Hepatocyte (in vitro differentiated cells): ENCODE measurements at regions not wholly inside any gene's neighbourhood (a gene's known extent, or its start where the extent isn't known, plus 50 kb on each side); places are given as distances from the start of the nearest gene placed in this dataset.

ENCODE experiments used
- DNase-seq: peaks from one replicate; pipeline ENCODE4 v3.0.0-alpha.2; 2016; ENCODE audit warnings: low spot score
- H2AFZ ChIP-seq: fragments of 200-600 bp; sonication (generic); 2 replicates; pipeline ENCODE4 v1.6.0; 2016; ENCODE audit warnings: antibody characterized with exemption, mild to moderate bottlenecking
- H3K27ac ChIP-seq: fragments of 200-600 bp; sonication (generic); 2 replicates; pipeline ENCODE4 v1.5.1; 2016; ENCODE audit warnings: mild to moderate bottlenecking
- H3K27me3 ChIP-seq: fragments of 200-600 bp; sonication (generic); 2 replicates; pipeline ENCODE4 v1.6.1; 2016
- H3K36me3 ChIP-seq: fragments of 200-600 bp; sonication (generic); replicated peaks from 2 replicates; pipeline ENCODE4 v1.5.1; 2016; ENCODE audit warnings: low read depth; ENCODE audit not compliant: insufficient read depth
- H3K4me1 ChIP-seq: fragments of 200-600 bp; sonication (generic); 2 replicates; pipeline ENCODE4 v1.5.1; 2016; ENCODE audit warnings: mild to moderate bottlenecking, moderate library complexity; ENCODE audit not compliant: insufficient read depth
- H3K4me2 ChIP-seq: fragments of 200-600 bp; sonication (generic); 2 replicates; pipeline ENCODE4 v1.6.0; 2016
- H3K4me3 ChIP-seq: fragments of 200-600 bp; sonication (generic); 2 replicates; pipeline ENCODE4 v1.5.1; 2016; ENCODE audit warnings: mild to moderate bottlenecking
- H3K79me2 ChIP-seq: fragments of 200-600 bp; sonication (generic); 2 replicates; pipeline ENCODE4 v1.6.0; 2017; ENCODE audit warnings: mild to moderate bottlenecking
- H3K9me2 ChIP-seq: fragments of 200-600 bp; sonication (generic); replicated peaks from 2 replicates; pipeline ENCODE4 v1.6.0; 2017; ENCODE audit warnings: mild to moderate bottlenecking; ENCODE audit not compliant: insufficient read depth
- H3K9me3 ChIP-seq: fragments of 200-600 bp; sonication (generic); 2 replicates; pipeline ENCODE4 v1.5.1; 2016; ENCODE audit warnings: low read depth, mild to moderate bottlenecking
- H4K20me1 ChIP-seq: fragments of 200-600 bp; sonication (generic); 2 replicates; pipeline ENCODE4 v1.6.0; 2016; ENCODE audit warnings: mild to moderate bottlenecking; ENCODE audit not compliant: insufficient read depth, poor library complexity, severe bottlenecking
- EZH2 ChIP-seq: fragments of 200-600 bp; sonication (generic); IDR thresholded peaks from 2 replicates; pipeline ENCODE4 v1.6.1; 2016; ENCODE audit warnings: antibody characterized with exemption, mild to moderate bottlenecking, borderline replicate concordance
- EZH2phosphoT487 ChIP-seq: fragments of 200-600 bp; sonication (generic); IDR thresholded peaks from one replicate; pipeline ENCODE4 v1.6.1; 2018; ENCODE audit warnings: antibody characterized with exemption, mild to moderate bottlenecking, low read depth, moderate library complexity; ENCODE audit not compliant: unreplicated experiment, severe bottlenecking
- WGBS: methylation state at CpG from one replicate; pipeline ENCODE4 v1.1.6; 2016; ENCODE audit warnings: low lambda C conversion rate; ENCODE audit errors: missing lambda C conversion rate; 5-methylcytosine and 5-hydroxymethylcytosine counted together
- TF ChIP-seq, protein P1 (sequence below): fragments of 200-600 bp; sonication (generic); IDR thresholded peaks from 2 replicates; pipeline ENCODE4 v1.5.1; 2016; ENCODE audit warnings: antibody characterized with exemption, mild to moderate bottlenecking; ENCODE audit not compliant: poor library complexity

- Histone ChIP-seq H3K9me3 (no peaks in the 10 kb centered on the region), H3K9me2 (no peaks in the 10 kb centered on the region), H2AFZ (no peak overlapping the region), H3K27me3 (no peaks in the 10 kb centered on the region), H3K27ac (no peak overlapping the region), H3K36me3 (no peaks in the 10 kb centered on the region), H3K4me1 (no peaks in the 10 kb centered on the region), H3K79me2 (no peaks in the 10 kb centered on the region), H3K4me2 (no peak overlapping the region), H4K20me1 (no peaks in the 10 kb centered on the region), H3K4me3 (no peak overlapping the region)
- no peak for DNase-seq
- WGBS = 80% methylated on average over 2 of the region's 2 CpGs
- TF ChIP-seq EZH2phosphoT487 (no peak), EZH2 (no peak)
- TF ChIP-seq, protein P1, sequence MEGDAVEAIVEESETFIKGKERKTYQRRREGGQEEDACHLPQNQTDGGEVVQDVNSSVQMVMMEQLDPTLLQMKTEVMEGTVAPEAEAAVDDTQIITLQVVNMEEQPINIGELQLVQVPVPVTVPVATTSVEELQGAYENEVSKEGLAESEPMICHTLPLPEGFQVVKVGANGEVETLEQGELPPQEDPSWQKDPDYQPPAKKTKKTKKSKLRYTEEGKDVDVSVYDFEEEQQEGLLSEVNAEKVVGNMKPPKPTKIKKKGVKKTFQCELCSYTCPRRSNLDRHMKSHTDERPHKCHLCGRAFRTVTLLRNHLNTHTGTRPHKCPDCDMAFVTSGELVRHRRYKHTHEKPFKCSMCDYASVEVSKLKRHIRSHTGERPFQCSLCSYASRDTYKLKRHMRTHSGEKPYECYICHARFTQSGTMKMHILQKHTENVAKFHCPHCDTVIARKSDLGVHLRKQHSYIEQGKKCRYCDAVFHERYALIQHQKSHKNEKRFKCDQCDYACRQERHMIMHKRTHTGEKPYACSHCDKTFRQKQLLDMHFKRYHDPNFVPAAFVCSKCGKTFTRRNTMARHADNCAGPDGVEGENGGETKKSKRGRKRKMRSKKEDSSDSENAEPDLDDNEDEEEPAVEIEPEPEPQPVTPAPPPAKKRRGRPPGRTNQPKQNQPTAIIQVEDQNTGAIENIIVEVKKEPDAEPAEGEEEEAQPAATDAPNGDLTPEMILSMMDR = no peak
Observed at GRCh38 chr6:50277774-50278173, 228.0 kb upstream of the DEFB112 start.

GRCh38 chr6:50278663-50279062, 228.9 kb upstream of the DEFB112 start:
- H3K4me3 ChIP-seq = no peak overlapping the region
- no peak for TF ChIP-seq EZH2phosphoT487
- H3K4me1 ChIP-seq = no peaks in the 10 kb centered on the region
- H3K27ac ChIP-seq = no peak overlapping the region
- H3K9me3 ChIP-seq = no peaks in the 10 kb centered on the region
- DNase-seq = no peak
- no peak overlapping the region for H3K4me2 ChIP-seq
- H3K79me2 ChIP-seq = no peaks in the 10 kb centered on the region
- H3K9me2 ChIP-seq = no peaks in the 10 kb centered on the region
- no peaks in the 10 kb centered on the region for H3K36me3 ChIP-seq
- 28% methylated on average over 2 of the region's 2 CpGs for WGBS
- H4K20me1 ChIP-seq = no peaks in the 10 kb centered on the region
- no peaks in the 10 kb centered on the region for H3K27me3 ChIP-seq
- H2AFZ ChIP-seq = no peak overlapping the region

DNA sequence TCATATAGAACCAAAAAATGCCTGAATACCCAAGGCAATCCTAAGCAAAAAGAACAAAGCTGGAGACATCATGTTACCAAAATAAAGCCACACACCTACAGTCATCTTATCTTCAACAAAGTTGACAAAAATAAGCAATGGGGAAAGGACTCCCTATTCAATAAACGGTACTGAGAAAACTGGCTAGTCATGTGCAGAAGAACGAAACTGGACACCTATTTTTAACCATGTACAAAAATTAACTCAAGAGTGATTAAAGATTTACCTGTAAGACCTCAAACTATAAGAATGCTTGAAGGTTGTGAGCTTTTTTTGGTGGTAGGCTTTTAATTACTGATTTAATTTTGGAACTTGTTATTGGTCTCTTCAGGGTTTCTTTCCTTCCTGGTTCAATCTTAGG, 236.0 kb upstream of the DEFB112 start:
- no peak overlapping the region for H3K4me3 ChIP-seq
- H3K4me2 ChIP-seq = no peak overlapping the region
- no peaks in the 10 kb centered on the region for H3K36me3 ChIP-seq
- H3K27me3 ChIP-seq = no peaks in the 10 kb centered on the region
- no peak for DNase-seq
- H3K79me2 ChIP-seq = no peaks in the 10 kb centered on the region
- no peaks in the 10 kb centered on the region for H3K9me2 ChIP-seq
- no peak for TF ChIP-seq EZH2
- TF ChIP-seq, protein P1 = no peak
- no peak for TF ChIP-seq EZH2phosphoT487
- WGBS = 75% methylated on average over 2 of the region's 2 CpGs
- H4K20me1 ChIP-seq = no peaks in the 10 kb centered on the region
- H3K9me3 ChIP-seq = no peaks in the 10 kb centered on the region
- no peak overlapping the region for H2AFZ ChIP-seq
- no peak overlapping the region for H3K27ac ChIP-seq
- no peaks in the 10 kb centered on the region for H3K4me1 ChIP-seq

DNA sequence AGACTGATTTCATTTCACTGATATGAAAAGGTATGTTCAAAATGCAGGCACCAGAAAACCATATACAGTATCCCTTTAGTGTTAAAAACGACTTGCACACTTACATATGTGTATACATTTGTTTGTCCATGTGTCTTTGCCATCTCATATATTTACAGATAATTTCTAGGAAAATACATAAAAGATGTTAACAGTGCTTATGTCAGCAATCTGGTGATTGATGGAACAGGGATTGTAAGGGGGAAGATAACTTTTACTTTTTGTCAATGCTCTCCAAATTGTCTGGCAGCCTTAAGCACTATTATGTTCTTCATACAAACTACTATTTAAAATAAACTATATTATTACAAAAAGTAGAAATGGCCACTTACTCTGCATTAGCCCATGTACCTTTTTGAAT, 238.5 kb upstream of the DEFB112 start:
- Histone ChIP-seq H3K4me3 (no peak overlapping the region), H3K9me3 (no peaks in the 10 kb centered on the region), H3K4me1 (no peaks in the 10 kb centered on the region), H2AFZ (no peak overlapping the region), H3K4me2 (no peak overlapping the region), H4K20me1 (no peaks in the 10 kb centered on the region), H3K36me3 (no peaks in the 10 kb centered on the region), H3K79me2 (no peaks in the 10 kb centered on the region), H3K27me3 (no peaks in the 10 kb centered on the region), H3K27ac (no peak overlapping the region), H3K9me2 (no peaks in the 10 kb centered on the region)
- 65% methylated on average over 1 of the region's 1 CpG for WGBS
- no peak for DNase-seq
- TF ChIP-seq EZH2phosphoT487 (no peak), EZH2 (no peak)
- TF ChIP-seq, protein P1 = no peak
